ENCODE measurements at regions not wholly inside any gene's neighbourhood (a gene's known extent, or its start where the extent isn't known, plus 50 kb on each side); places are given as distances from the start of the nearest gene placed in this dataset.
A peak's percentile ranks its signal among the peaks of the same experiment; 100 is the strongest.

DNA sequence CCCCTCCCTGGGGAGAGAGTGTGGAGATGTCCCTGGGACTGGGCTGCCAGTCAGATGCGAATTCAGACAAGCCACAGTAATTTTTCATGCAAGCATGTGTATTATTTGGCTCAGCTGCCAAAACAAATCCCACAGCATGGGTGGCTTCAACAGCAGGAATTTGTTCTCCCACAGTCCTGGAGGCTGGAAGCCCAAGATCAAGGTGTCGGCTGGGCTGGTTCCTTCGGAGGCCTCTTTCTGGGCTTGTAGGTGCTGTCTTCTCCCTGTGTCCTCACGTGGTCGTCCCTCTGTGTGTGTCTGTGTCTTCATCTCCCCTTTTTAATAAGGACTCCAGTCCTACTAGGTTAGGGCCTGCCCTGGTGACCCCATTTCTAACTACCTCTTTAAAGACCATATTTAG is 91.9 kb upstream of the ACTRT2 start:
- DNase-seq (no peak), ATAC-seq (no peak)
- intact Hi-C loops (cut with micrococcal nuclease) = no loop called here

- intact Hi-C loops (cut with micrococcal nuclease) = no loop called here
- no peak for ATAC-seq
- no peak for DNase-seq
These were observed 91.1 kb upstream of the ACTRT2 start for GRCh38 chr1:2930016-2930815.

- DNase-seq (no peak), ATAC-seq (no peak)
- intact Hi-C loops (cut with micrococcal nuclease) = no loop called here
These were observed 90.1 kb upstream of the ACTRT2 start for GRCh38 chr1:2930913-2931723.

DNA sequence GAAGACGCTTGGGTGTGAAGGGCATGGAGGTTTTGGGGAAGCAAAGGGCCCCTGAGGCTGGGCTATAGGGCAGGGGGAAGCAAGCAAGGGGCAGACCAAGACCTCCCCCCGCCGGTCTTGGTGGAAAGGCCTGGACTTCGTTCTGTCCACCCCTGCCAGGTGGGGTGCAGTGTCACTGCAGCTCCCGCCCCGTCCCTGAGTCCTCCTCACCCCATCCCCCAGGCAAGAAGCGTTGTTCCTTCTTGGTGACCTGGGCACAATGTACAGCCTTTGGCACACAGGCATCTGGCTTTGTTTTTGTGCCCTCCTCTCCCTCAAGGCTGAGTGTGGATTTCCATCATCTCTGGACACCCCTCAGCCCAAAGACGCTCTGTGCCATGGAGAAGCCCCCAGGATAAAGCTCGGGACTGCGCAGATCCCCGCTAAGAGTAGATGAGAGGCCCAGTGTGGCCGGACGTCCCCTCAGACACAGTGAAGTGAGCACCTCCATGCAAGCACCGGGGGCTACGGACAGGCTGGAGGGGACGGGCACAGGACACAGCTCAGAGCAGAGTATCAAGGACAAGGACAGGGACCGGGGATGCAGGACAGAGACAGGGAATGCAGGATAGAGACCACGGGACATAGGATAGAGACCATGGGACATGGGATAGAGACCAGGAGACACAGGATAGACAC is 89.4 kb upstream of the ACTRT2 start:
- DNase-seq (no peak), ATAC-seq (no peak)
- intact Hi-C loops (cut with micrococcal nuclease) = no loop called here

DNA sequence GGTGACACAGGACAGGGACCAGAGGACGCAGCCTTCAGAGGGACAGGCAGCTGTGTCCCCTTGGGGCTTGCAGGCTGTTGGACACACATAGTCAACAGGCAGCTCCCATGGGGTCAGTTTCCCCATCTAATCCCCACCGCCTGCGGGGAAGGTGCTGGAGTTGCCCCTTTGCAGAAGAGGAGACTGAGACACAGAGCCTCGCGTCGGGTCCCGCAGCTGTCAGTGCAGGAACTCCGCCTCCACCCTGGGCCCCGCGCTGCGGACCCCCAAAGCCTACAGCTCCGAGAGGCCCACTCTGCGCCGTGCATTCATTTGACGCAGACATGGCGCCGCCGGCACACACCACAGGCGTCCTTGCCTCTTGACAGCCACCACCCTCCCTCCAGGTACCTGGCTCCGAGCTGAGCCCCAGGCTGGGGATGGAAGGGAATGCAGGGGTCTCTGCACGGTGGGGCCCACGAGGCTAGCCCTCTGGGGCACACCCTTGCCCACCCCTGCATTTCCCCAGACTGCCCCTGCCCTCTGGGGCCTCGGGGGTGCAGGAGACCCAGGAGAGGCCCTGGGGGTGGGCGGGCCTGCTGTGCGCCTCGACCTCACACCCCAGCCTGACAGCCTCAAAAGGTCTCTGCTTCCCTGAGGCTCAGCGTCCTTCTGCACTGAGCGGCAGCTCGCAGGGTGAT is 88.5 kb upstream of the ACTRT2 start:
- no peak for ATAC-seq
- intact Hi-C loops (cut with micrococcal nuclease) = no loop called here
- DNase-seq = no peak

DNA sequence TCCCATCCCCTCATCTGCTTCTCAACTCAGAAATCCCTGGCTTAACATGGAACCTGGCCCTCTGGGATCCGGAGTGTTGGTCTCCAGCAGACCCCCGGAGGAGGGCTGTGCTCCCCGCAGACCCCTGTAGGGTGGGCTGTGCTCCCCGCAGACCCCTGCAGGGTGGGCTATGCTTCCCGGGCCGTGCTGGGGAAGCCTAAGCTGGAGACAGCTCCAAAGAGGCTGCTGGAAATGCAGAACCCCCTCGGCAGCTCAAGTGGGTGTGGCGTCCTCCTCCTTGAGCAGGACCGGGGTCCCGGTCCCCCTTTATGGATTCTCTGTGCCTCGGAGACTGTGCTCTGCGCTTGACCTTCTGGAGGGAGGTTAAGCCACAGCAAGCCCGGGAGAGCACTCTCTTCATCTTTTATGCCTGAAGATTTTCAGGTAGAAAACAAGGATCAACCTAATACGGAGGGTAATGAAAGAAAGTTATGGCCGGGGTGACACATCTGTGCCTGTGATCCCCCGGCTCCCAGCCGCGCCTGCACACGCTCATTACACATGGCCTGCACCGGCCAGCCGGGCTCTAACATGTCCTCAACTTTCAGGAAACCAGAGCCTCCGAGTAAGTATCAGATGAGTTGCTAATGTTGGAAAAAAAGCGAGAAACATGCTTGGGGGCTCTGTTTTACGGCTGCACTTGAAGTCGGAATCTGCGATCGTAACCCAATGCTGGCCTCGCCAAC is 87.7 kb upstream of the ACTRT2 start:
- DNase-seq (no peak), ATAC-seq (no peak)
- intact Hi-C loops (cut with micrococcal nuclease) = no loop called here

GRCh38 chr1:2934156-2934540 is 87.1 kb upstream of the ACTRT2 start:
- DNase-seq (no peak), ATAC-seq (no peak)
- intact Hi-C loops (cut with micrococcal nuclease) = no loop called here

DNA sequence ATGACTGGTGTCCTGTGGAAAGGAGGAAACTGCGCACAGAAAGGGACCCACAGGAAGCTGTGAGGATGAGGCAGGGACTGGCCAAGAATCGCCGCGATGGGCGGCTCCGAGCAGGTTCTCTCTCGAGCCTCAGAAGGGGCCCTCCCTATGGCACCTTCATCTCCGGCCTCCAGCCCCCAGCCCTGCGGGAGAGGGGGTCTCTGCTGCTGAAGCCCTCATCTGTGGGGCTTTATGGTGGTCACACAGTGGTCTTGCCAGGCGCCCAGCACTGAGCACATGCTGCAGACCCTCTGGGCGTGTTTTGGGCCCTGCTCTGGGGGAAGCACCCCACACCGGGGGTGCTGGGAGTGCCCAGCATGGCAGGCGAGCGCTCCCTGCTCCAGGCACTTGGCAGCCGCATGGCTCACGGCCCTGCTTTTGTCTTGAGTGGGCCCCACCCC is 86.6 kb upstream of the ACTRT2 start:
- intact Hi-C loops (cut with micrococcal nuclease) = no loop called here
- DNase-seq (peak; percentile 3), ATAC-seq (no peak)

DNA sequence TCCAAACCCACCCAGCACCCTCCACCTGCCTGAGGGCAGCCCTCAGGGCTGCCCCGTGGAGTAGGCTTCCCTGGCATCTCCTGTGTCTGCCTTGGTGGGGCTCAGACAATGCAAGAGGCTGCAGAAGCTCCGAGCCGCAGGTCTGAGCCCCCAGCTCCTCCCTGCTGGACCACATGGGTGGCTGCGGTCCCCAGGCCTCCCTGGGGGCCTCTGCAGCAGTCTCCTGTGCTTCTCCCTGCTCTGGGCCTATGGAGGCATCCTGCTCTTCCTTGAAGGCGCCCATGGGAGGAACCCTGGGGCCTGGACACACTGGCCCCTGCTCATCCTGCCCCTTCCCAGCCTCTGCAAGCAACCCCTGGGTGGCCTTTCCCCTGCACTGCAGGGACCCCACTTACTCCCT is 86.1 kb upstream of the ACTRT2 start:
- peak; percentile 8 for DNase-seq
- ATAC-seq = no peak
- intact Hi-C loops (cut with micrococcal nuclease) = no loop called here

DNA sequence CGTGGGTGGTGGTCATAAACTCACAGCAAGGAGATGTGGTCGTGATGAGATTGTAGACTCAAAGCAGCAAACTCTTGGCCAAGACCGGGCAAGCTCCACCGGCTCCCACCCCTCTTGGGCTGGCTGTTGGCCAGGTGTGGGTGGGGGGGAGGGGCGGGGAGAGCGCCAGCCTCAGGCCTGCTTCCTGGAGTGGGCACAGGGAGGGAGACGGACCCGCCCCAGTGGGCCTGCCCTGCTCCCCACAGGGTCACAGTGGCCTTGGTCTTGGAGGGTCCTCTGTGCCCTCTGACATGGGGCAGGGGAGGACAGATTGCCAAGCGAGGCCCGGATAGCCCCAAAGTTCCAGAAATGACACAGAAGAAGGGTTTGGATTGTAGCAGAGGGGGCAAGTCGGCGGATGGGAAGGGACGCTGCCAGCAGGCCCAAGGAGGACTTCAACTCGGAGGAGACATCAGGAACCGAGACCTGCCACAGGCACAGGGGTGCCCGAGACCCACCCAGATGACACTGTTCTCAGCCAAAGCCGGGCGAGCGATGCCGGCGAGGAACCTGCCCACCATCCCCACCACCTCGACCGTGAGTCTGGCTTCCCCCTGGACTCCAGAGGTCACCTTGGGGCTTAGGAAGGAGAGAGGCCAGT is 85.4 kb upstream of the ACTRT2 start:
- ATAC-seq = no peak
- intact Hi-C loops (cut with micrococcal nuclease) = no loop called here
- peak; percentile 19 for DNase-seq

GRCh38 chr1:2936559-2937515 is 84.4 kb upstream of the ACTRT2 start:
- peak; percentile 12 for DNase-seq
- ATAC-seq = no peak
- intact Hi-C loops (cut with micrococcal nuclease) = no loop called here

GRCh38 chr1:2937805-2938204 is 83.5 kb upstream of the ACTRT2 start:
- no peak for DNase-seq
- no peak for ATAC-seq
- intact Hi-C loops (cut with micrococcal nuclease) = no loop called here

GRCh38 chr1:2939041-2939552 is 82.2 kb upstream of the ACTRT2 start:
- intact Hi-C loops (cut with micrococcal nuclease) = no loop called here
- DNase-seq = peak; percentile 7
- ATAC-seq = no peak

GRCh38 chr1:2940178-2940577 is 81.1 kb upstream of the ACTRT2 start:
- intact Hi-C loops (cut with micrococcal nuclease) = no loop called here
- ATAC-seq (no peak), DNase-seq (no peak)

GRCh38 chr1:2941040-2941439 is 80.2 kb upstream of the ACTRT2 start:
- intact Hi-C loops (cut with micrococcal nuclease) = no loop called here
- DNase-seq (no peak), ATAC-seq (no peak)

DNA sequence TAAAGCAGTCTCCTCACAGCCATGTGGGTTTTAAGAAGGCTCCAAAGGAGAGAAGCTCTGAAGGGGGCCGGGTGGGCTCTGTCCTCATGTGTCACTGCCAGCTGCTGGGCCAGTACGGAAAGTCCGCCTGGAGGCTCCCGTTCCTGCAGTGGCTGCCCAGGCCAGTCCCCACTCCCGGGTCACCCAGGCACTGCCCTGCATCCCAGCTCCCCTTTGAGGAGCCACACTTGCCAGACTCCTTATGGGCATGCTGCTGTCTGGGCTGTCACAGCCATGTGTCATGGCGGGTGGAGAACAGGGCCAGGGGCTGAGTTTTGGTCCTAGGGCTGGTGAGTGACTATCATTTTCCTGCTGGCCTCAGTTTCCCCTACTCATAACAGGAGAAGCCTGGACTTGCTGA is 79.4 kb upstream of the ACTRT2 start:
- intact Hi-C loops (cut with micrococcal nuclease) = no loop called here
- ATAC-seq = no peak
- peak; percentile 6 for DNase-seq

- no peak for ATAC-seq
- DNase-seq = peak; percentile 8
- intact Hi-C loops (cut with micrococcal nuclease) = no loop called here
These were observed 78.9 kb upstream of the ACTRT2 start for GRCh38 chr1:2942410-2942809.

Measured in left ventricle myocardium superior (tissue), 1 donor.